IMR-90 (cell line): ENCODE measurements at regions not wholly inside any gene's neighbourhood (a gene's known extent, or its start where the extent isn't known, plus 50 kb on each side); places are given as distances from the start of the nearest gene placed in this dataset.

Experiments used
- ATAC-seq: fragments of 200-7000 bp; cut with Tn5 transposase; 2 replicates; pipeline ENCODE4 v1.9.1; 2020; ENCODE audit warnings: low read depth, mild to moderate bottlenecking, moderate library complexity
- BruUV-seq: library from RNA; stranded (reverse); fragments of 400-500 nt; replicated peaks from 2 replicates; lab custom pipeline; 2021; lab: Mats Ljungman, UMichigan
- CTCF ChIA-PET: fragments of 300-600 bp; formaldehyde crosslinking; extraction: SDS; loops from one replicate; lab custom pipeline; 2021; ENCODE audit warnings: antibody characterized with exemption; lab: Yijun Ruan, JAX
- POLR2A ChIA-PET: fragments of 300-600 bp; sonication (Branson Sonifier 250); formaldehyde crosslinking; loops from one replicate; lab custom pipeline; 2022; ENCODE audit warnings: antibody characterized with exemption; ENCODE audit not compliant: unreplicated experiment; lab: Charles Lee
- DNase-seq: peaks from one replicate; pipeline ENCODE4 v3.0.0; 2013
- H2AFZ ChIP-seq: replicated peaks from 2 replicates; pipeline ENCODE3; 2013; ENCODE audit warnings: low read length, mild to moderate bottlenecking; ENCODE audit not compliant: poor library complexity
- H2AK5ac ChIP-seq: 2 replicates; pipeline ENCODE4 v1.6.1; 2013; ENCODE audit warnings: low read depth, low read length, inconsistent platforms
- H2AK9ac ChIP-seq: replicated peaks from 2 replicates; pipeline ENCODE3; 2013; ENCODE audit warnings: mild to moderate bottlenecking, low read depth, low read length, moderate library complexity; ENCODE audit not compliant: poor library complexity
- H2BK120ac ChIP-seq: 2 replicates; pipeline ENCODE4 v1.6.1; 2013; ENCODE audit warnings: low read depth, low read length, inconsistent platforms
- H2BK15ac ChIP-seq: 3 replicates; pipeline ENCODE4 v1.6.1; 2013; ENCODE audit warnings: low read depth, low read length, inconsistent platforms
- H2BK20ac ChIP-seq: 2 replicates; pipeline ENCODE4 v1.6.1; 2013; ENCODE audit warnings: low read depth, mild to moderate bottlenecking, inconsistent platforms, low read length, moderate library complexity
- H2BK5ac ChIP-seq: 2 replicates; pipeline ENCODE4 v1.6.1; 2013; ENCODE audit warnings: mild to moderate bottlenecking, low read depth, low read length, inconsistent platforms; ENCODE audit not compliant: poor library complexity, severe bottlenecking
- H3K14ac ChIP-seq: replicated peaks from 2 replicates; pipeline ENCODE4 v1.6.1; 2013; ENCODE audit warnings: low read depth, low read length, inconsistent platforms
- H3K18ac ChIP-seq: 2 replicates; pipeline ENCODE4 v1.6.1; 2013; ENCODE audit warnings: low read depth, low read length, control low read depth
- H3K23ac ChIP-seq: 2 replicates; pipeline ENCODE4 v1.6.1; 2013; ENCODE audit warnings: low read depth, low read length, inconsistent platforms
- H3K27ac ChIP-seq: 2 replicates; pipeline ENCODE4 v1.5.1; 2013; ENCODE audit warnings: mild to moderate bottlenecking, control low read depth, low read length; ENCODE audit not compliant: insufficient read depth
- H3K27me3 ChIP-seq: 2 replicates; pipeline ENCODE4 v1.6.1; 2013; ENCODE audit warnings: low read length; ENCODE audit not compliant: control insufficient read depth, insufficient read depth
- H3K36me3 ChIP-seq: 2 replicates; pipeline ENCODE4 v1.6.1; 2013; ENCODE audit warnings: low read length, mixed read lengths; ENCODE audit not compliant: control insufficient read depth, insufficient read depth
- H3K4ac ChIP-seq: 2 replicates; pipeline ENCODE4 v1.6.1; 2013; ENCODE audit warnings: low read depth, low read length, inconsistent platforms
- H3K4me1 ChIP-seq: 2 replicates; pipeline ENCODE4 v1.6.1; 2013; ENCODE audit warnings: low read length, mixed read lengths; ENCODE audit not compliant: control insufficient read depth, insufficient read depth
- H3K4me2 ChIP-seq: 2 replicates; pipeline ENCODE4 v1.6.1; 2013; ENCODE audit warnings: low read depth, mild to moderate bottlenecking, control low read depth, low read length, moderate library complexity
- H3K4me3 ChIP-seq: 2 replicates; pipeline ENCODE4 v1.5.1; 2013; ENCODE audit warnings: low read depth, mild to moderate bottlenecking, control low read depth, low read length, moderate library complexity; ENCODE audit not compliant: insufficient read depth
- H3K56ac ChIP-seq: 2 replicates; pipeline ENCODE4 v1.6.1; 2013; ENCODE audit warnings: low read length, inconsistent platforms; ENCODE audit not compliant: insufficient read depth; ENCODE audit errors: extremely low read depth
- H3K79me1 ChIP-seq, 2 experiments: 2 replicates each; pipeline ENCODE4 v1.6.1; 2013; ENCODE audit warnings: low read length in 2 of 2, inconsistent platforms in 1 of 2, low read depth in 1 of 2
- H3K9ac ChIP-seq: 2 replicates; pipeline ENCODE4 v1.6.1; 2013; ENCODE audit warnings: low read depth, low read length, control low read depth
- H3K9me1 ChIP-seq: 2 replicates; pipeline ENCODE4 v1.6.1; 2013; ENCODE audit warnings: low read length, inconsistent platforms; ENCODE audit not compliant: insufficient read depth
- H3K9me3 ChIP-seq: 2 replicates; pipeline ENCODE4 v1.6.1; 2013; ENCODE audit warnings: low read length; ENCODE audit not compliant: control insufficient read depth, insufficient read depth
- H4K20me1 ChIP-seq: 2 replicates; pipeline ENCODE4 v1.6.1; 2013; ENCODE audit warnings: low read length, inconsistent platforms; ENCODE audit not compliant: insufficient read depth
- H4K5ac ChIP-seq: 2 replicates; pipeline ENCODE4 v1.6.1; 2013; ENCODE audit warnings: mild to moderate bottlenecking, low read depth, low read length, control low read depth
- H4K8ac ChIP-seq, 2 experiments: 2 replicates each; pipeline ENCODE4 v1.6.1; 2013; ENCODE audit warnings: low read depth in 2 of 2, low read length in 2 of 2, control low read depth in 1 of 2, inconsistent platforms in 1 of 2
- H4K91ac ChIP-seq: 2 replicates; pipeline ENCODE4 v1.6.1; 2013; ENCODE audit warnings: low read depth, low read length, inconsistent platforms; ENCODE audit not compliant: insufficient read depth
- BHLHE40 ChIP-seq: fragments of 150-350 bp; IDR thresholded peaks from 2 replicates; pipeline ENCODE4 v1.6.1; 2016; ENCODE audit warnings: mild to moderate bottlenecking, low read depth, low read length
- CEBPB ChIP-seq: IDR thresholded peaks from 2 replicates; pipeline ENCODE4 v1.6.1; 2012; ENCODE audit warnings: low read depth, low read length, improper control_type of control experiment
- CHD1 ChIP-seq: IDR thresholded peaks from 2 replicates; pipeline ENCODE4 v1.6.1; 2012; ENCODE audit warnings: low read depth, low read length, improper control_type of control experiment
- CTCF ChIP-seq: conservative IDR thresholded peaks from 2 replicates; pipeline ENCODE4 v1.5.1; 2012; ENCODE audit warnings: mild to moderate bottlenecking, low read depth, low read length, improper control_type of control experiment
- ELK1 ChIP-seq: fragments of 150-350 bp; IDR thresholded peaks from 2 replicates; pipeline ENCODE4 v1.6.1; 2016; ENCODE audit warnings: low read depth, mild to moderate bottlenecking, low read length, moderate library complexity, borderline replicate concordance
- FOS ChIP-seq: fragments of 150-350 bp; IDR thresholded peaks from 2 replicates; pipeline ENCODE4 v1.6.1; 2016; ENCODE audit warnings: low read depth, low read length
- MAFK ChIP-seq: IDR thresholded peaks from 2 replicates; pipeline ENCODE4 v1.6.1; 2012; ENCODE audit warnings: low read depth, low read length, improper control_type of control experiment
- MAZ ChIP-seq: IDR thresholded peaks from 2 replicates; pipeline ENCODE4 v1.6.1; 2012; ENCODE audit warnings: low read depth, mild to moderate bottlenecking, low read length, improper control_type of control experiment, moderate library complexity, borderline replicate concordance
- MXI1 ChIP-seq: IDR thresholded peaks from 2 replicates; pipeline ENCODE4 v1.6.1; 2012; ENCODE audit warnings: low read depth, mild to moderate bottlenecking, low read length, moderate library complexity, borderline replicate concordance
- NFE2L2 ChIP-seq: fragments of 150-350 bp; IDR thresholded peaks from 2 replicates; pipeline ENCODE4 v1.6.1; 2016; ENCODE audit warnings: low read depth, mild to moderate bottlenecking, low read length
- POLR2A ChIP-seq: IDR thresholded peaks from 2 replicates; pipeline ENCODE4 v1.6.1; 2012; ENCODE audit warnings: mild to moderate bottlenecking, low read depth, low read length
- RAD21 ChIP-seq: IDR thresholded peaks from 2 replicates; pipeline ENCODE4 v1.6.1; 2012; ENCODE audit warnings: low read length, improper control_type of control experiment
- RCOR1 ChIP-seq: IDR thresholded peaks from 2 replicates; pipeline ENCODE4 v1.6.1; 2012; ENCODE audit warnings: mild to moderate bottlenecking, low read length, improper control_type of control experiment; ENCODE audit not compliant: insufficient replicate concordance
- RFX5 ChIP-seq: IDR thresholded peaks from 2 replicates; pipeline ENCODE4 v1.8.0; 2012; ENCODE audit warnings: low read depth, mild to moderate bottlenecking, low read length, moderate library complexity
- SMC3 ChIP-seq: fragments of 150-350 bp; IDR thresholded peaks from 2 replicates; pipeline ENCODE4 v1.6.1; 2016; ENCODE audit warnings: low read depth, mild to moderate bottlenecking, antibody characterized with exemption, low read length, moderate library complexity
- WGBS, 2 experiments: methylation state at CpG; one replicate each; pipeline versions ENCODE4 v1.1.5 to v1.1.7; 2013; ENCODE audit warnings: missing lambda C conversion rate in 2 of 2; ENCODE audit not compliant: insufficient read length in 1 of 2; ENCODE audit errors: extremely low coverage in 2 of 2; 5-methylcytosine and 5-hydroxymethylcytosine counted together
- dilution Hi-C: fragments of 300-500 bp; cut with HindIII; formaldehyde crosslinking; loops from one replicate; pipeline ENCODE4 v1.14.3; 2018; ENCODE audit warnings: low sequenced_read_pairs; ENCODE audit not compliant: unreplicated experiment
- in situ Hi-C: fragments of 300-500 bp; cut with MboI; formaldehyde crosslinking; loops from 3 replicates; pipeline ENCODE4 v1.14.3; 2019; ENCODE audit warnings: low sequenced_read_pairs, inconsistent platforms, mixed read lengths
- intact Hi-C: fragments of 100-400 bp; cut with micrococcal nuclease; formaldehyde crosslinking; loops from 2 replicates; pipeline ENCODE4 v1.10.0; 2022
- TF ChIP-seq, protein P1 (sequence below): fragments of 150-350 bp; IDR thresholded peaks from 2 replicates; pipeline ENCODE4 v1.6.1; 2017; ENCODE audit warnings: mild to moderate bottlenecking, antibody characterized with exemption, low read length, low read depth

GRCh38 chr16:72725643-72726042 lies 322.3 kb downstream of the ZFHX3 start:
- Histone ChIP-seq H2BK5ac (no peak overlapping the region), H3K9me3 (no peaks in the 10 kb centered on the region), H3K18ac (no peak overlapping the region), H2BK120ac (no peak overlapping the region), H2BK15ac (no peak overlapping the region), H2AK5ac (no peak overlapping the region), H3K9me1 (no peaks in the 10 kb centered on the region), H4K5ac (no peak overlapping the region), H2AK9ac (no peak overlapping the region), H3K27ac (no peak overlapping the region), H2BK20ac (no peak overlapping the region), H4K8ac (no peak overlapping the region), H3K4ac (no peak overlapping the region), H3K4me2 (no peak overlapping the region), H3K27me3 (no peaks in the 10 kb centered on the region), H4K91ac (no peak overlapping the region), H3K9ac (no peak overlapping the region), H3K36me3 (no peaks in the 10 kb centered on the region), H3K56ac (no peak overlapping the region), H3K4me1 (no peaks in the 10 kb centered on the region), H2AFZ (no peak overlapping the region), H3K14ac (no peak overlapping the region), H4K20me1 (no peaks in the 10 kb centered on the region), H3K79me1 (no peaks in the 10 kb centered on the region), H3K4me3 (no peak overlapping the region), H3K23ac (no peak overlapping the region)
- POLR2A ChIA-PET, result no interaction called here
- TF ChIP-seq BHLHE40 (no peak), RFX5 (no peak), CHD1 (no peak), CTCF (no peak), POLR2A (no peak), ELK1 (no peak), MAFK (no peak), RCOR1 (no peak), CEBPB (no peak), MXI1 (no peak), RAD21 (no peak), MAZ (no peak), SMC3 (no peak), FOS (no peak), NFE2L2 (no peak)
- TF ChIP-seq, protein P1, sequence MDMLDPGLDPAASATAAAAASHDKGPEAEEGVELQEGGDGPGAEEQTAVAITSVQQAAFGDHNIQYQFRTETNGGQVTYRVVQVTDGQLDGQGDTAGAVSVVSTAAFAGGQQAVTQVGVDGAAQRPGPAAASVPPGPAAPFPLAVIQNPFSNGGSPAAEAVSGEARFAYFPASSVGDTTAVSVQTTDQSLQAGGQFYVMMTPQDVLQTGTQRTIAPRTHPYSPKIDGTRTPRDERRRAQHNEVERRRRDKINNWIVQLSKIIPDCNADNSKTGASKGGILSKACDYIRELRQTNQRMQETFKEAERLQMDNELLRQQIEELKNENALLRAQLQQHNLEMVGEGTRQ, result no peak
- intact Hi-C loops, result loop anchor here (10.0 kb wide), 1 partner anchor 321 kb away; no protein-coding TSS in a partner anchor
- no CpG with 5 or more reads among the region's 2 CpGs for WGBS, 2 experiments
- no TSS peak for BruUV-seq
- CTCF ChIA-PET, result no interaction called here
- DNase-seq, result no peak
- no peak for ATAC-seq
- in situ Hi-C loops, result no loop called here
- dilution Hi-C loops, result no loop called here
